CD4-positive, alpha-beta memory T cell (primary cell): ENCODE measurements at regions not wholly inside any gene's neighbourhood (a gene's known extent, or its start where the extent isn't known, plus 50 kb on each side); places are given as distances from the start of the nearest gene placed in this dataset.

Experiments used
- CTCF ChIA-PET: fragments of 350-600 bp; sonication (Branson Sonifier 250); formaldehyde crosslinking; loops from one replicate; lab custom pipeline; 2021; ENCODE audit warnings: inconsistent platforms; ENCODE audit not compliant: partially characterized antibody; lab: Charles Lee
- POLR2A ChIA-PET: fragments of 350-600 bp; sonication (Branson Sonifier 250); formaldehyde crosslinking; loops from one replicate; lab custom pipeline; 2021; ENCODE audit not compliant: partially characterized antibody; lab: Charles Lee
- DNase-seq, 5 donors: peaks; one replicate each; pipeline versions ENCODE4 v3.0.0 to v3.0.0-alpha.2; 2020 to 2022; ENCODE audit warnings: mixed read lengths in 1 of 5
- H3K27ac ChIP-seq: one replicate; pipeline ENCODE4 v1.7.0; 2013; ENCODE audit warnings: low read depth, low read length
- H3K27me3 ChIP-seq: 2 replicates; pipeline ENCODE4 v1.7.0; 2013; ENCODE audit warnings: mild to moderate bottlenecking, low read length, moderate library complexity; ENCODE audit not compliant: insufficient read depth
- H3K36me3 ChIP-seq: 2 replicates; pipeline ENCODE4 v1.7.0; 2013; ENCODE audit warnings: mild to moderate bottlenecking, low read length, moderate library complexity; ENCODE audit not compliant: insufficient read depth
- H3K4me1 ChIP-seq: 2 replicates; pipeline ENCODE4 v1.7.0; 2013; ENCODE audit warnings: mild to moderate bottlenecking, low read length, moderate library complexity; ENCODE audit not compliant: insufficient read depth
- H3K4me3 ChIP-seq, 2 donors: one replicate each; pipeline ENCODE4 v1.7.0; 2013; ENCODE audit warnings: low read length in 2 of 2, mild to moderate bottlenecking in 1 of 2
- H3K9me3 ChIP-seq, 2 donors: one replicate each; pipeline ENCODE4 v1.7.0; 2013; ENCODE audit warnings: low read length in 2 of 2, control low read depth in 1 of 2; ENCODE audit not compliant: control insufficient read depth in 1 of 2
- H3K27ac Mint-ChIP-seq, 7 donors: one replicate each; pipeline ENCODE4 v1.8.0; 2020 to 2021; ENCODE audit warnings: mixed read lengths in 7 of 7, mild to moderate bottlenecking in 6 of 7, inconsistent platforms in 3 of 7, moderate library complexity in 3 of 7
- H3K27me3 Mint-ChIP-seq, 2 donors: one replicate each; pipeline ENCODE4 v1.8.0; 2020 to 2021; ENCODE audit warnings: mixed read lengths in 2 of 2
- H3K36me3 Mint-ChIP-seq, 2 donors: one replicate each; pipeline ENCODE4 v1.8.0; 2020 to 2021; ENCODE audit warnings: mixed read lengths in 2 of 2, inconsistent platforms in 1 of 2, mild to moderate bottlenecking in 1 of 2
- H3K4me1 Mint-ChIP-seq, 4 donors: one replicate each; pipeline ENCODE4 v1.8.0; 2020 to 2021; ENCODE audit warnings: mixed read lengths in 4 of 4, mild to moderate bottlenecking in 1 of 4
- H3K4me3 Mint-ChIP-seq, 8 donors: one replicate each; pipeline ENCODE4 v1.8.0; 2020 to 2021; ENCODE audit warnings: mixed read lengths in 8 of 8, mild to moderate bottlenecking in 7 of 8, moderate library complexity in 6 of 8, inconsistent platforms in 3 of 8
- H3K9me3 Mint-ChIP-seq, 8 donors: one replicate each; pipeline ENCODE4 v1.8.0; 2020 to 2021; ENCODE audit warnings: mixed read lengths in 8 of 8, mild to moderate bottlenecking in 5 of 8, inconsistent platforms in 3 of 8, moderate library complexity in 1 of 8
- intact Hi-C: fragments of 100-400 bp; cut with micrococcal nuclease; formaldehyde crosslinking; loops from one replicate; pipeline ENCODE4 v1.15.1; 2023

DNA sequence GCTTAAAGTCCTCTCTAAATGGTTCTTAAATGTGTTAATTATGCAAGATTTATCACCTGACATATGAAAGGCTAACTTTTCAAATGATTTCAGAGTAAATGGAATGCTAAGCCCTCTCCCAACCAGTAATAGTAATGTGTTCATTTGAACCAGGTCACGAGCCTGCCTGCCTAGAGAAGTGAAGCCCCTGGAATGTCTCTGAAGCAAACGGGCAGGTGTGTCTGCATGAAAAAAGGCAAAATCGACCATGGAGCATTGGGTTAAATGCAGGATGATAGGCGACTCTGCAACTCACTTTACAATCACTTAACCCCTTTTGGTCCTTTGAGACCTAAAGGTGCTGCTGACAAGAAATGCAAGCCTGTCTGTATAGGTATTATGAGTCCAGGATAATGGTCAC lies 798.4 kb upstream of the ACVR2A start:
- Histone ChIP-seq H3K27me3 (no peaks in the 10 kb centered on the region), H3K4me1 (no peaks in the 10 kb centered on the region), H3K9me3 (no peaks in the 10 kb centered on the region), H3K36me3 (no peaks in the 10 kb centered on the region), H3K27ac (no peak overlapping the region), H3K4me3 (no peak overlapping the region)
- POLR2A ChIA-PET: no interaction called here
- peak overlapping the region in 1 of 7 donors; percentile 43 for H3K27ac Mint-ChIP-seq
- no peaks in the 10 kb centered on the region for H3K27me3 Mint-ChIP-seq
- H3K9me3 Mint-ChIP-seq: peaks cover 0 to 2% (median 0%) of the 10 kb centered on the region in 8 donors
- H3K36me3 Mint-ChIP-seq: no peaks in the 10 kb centered on the region
- intact Hi-C loops: no loop called here
- no peak for DNase-seq
- CTCF ChIA-PET: interaction anchor here (1.2 to 1.6 kb wide), 5 partner anchors 9 to 867 kb away, joined by 3 to 6 read pairs (median 3); no protein-coding TSS in a partner anchor
- no peak overlapping the region for H3K4me3 Mint-ChIP-seq
- H3K4me1 Mint-ChIP-seq: peaks cover 0 to 5% (median under 1%) of the 10 kb centered on the region in 4 donors

DNA sequence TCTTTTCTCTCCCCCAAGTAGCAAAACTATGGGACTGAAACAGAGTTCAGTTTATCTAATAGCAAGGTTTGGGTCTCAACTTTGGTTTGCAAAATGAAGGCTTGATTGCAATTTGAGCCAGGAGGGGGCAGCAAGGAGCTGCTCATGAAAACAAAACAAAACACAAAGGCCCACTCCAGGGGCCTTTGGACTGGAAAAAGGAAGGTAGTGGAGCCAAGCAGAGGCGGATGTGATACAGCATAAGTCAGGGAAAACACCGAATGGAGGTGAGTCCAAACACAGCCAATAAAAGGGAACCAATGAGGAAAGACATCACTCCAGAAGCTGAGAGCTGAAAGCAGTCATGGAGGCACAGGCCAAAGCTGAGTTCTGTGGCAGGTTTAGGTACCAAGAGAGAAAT lies 799.7 kb upstream of the ACVR2A start:
- no peak overlapping the region for H3K27ac ChIP-seq
- Mint-ChIP-seq H3K4me3 (no peak overlapping the region), H3K27me3 (no peaks in the 10 kb centered on the region), H3K27ac (peak overlapping the region in 3 of 7 donors; percentile 4 to 85 (median 74)), H3K36me3 (no peaks in the 10 kb centered on the region), H3K9me3 (peaks cover 0 to 2% (median 0%) of the 10 kb centered on the region in 8 donors), H3K4me1 (peaks cover 0 to 5% (median under 1%) of the 10 kb centered on the region in 4 donors)
- peak; percentile 8 to 37 (median 33) for DNase-seq
- H3K36me3 ChIP-seq: no peaks in the 10 kb centered on the region
- H3K9me3 ChIP-seq: no peaks in the 10 kb centered on the region
- ChIA-PET POLR2A (no interaction called here), CTCF (interaction anchor here (0.7 to 3.4 kb wide), 19 partner anchors 8 to 871 kb away, joined by 3 to 69 read pairs (median 3); no protein-coding TSS in a partner anchor)
- no peak overlapping the region for H3K4me3 ChIP-seq
- intact Hi-C loops: loop anchor here (1.0 kb wide), 2 partner anchors 287 to 866 kb away; no protein-coding TSS in a partner anchor
- H3K4me1 ChIP-seq: no peaks in the 10 kb centered on the region
- no peaks in the 10 kb centered on the region for H3K27me3 ChIP-seq

DNA sequence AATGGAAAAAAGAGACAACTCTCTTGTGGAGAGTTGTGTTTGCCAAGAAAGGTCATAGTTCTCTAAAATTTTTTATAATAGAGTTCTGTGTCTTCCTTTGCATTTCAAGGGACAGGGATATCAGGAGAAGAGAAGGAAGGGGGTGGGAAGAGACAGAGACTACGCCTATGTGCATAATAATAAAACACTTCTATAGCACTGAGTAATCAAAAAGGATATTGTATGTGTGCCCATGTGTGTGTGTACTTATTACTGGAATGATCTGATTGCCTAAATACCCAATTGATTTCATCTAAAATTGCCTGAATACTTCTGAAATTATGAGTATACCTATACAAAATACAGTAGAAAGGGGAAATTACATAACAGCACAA lies 803.7 kb upstream of the ACVR2A start:
- Histone ChIP-seq H3K36me3 (no peaks in the 10 kb centered on the region), H3K9me3 (no peaks in the 10 kb centered on the region), H3K27ac (no peak overlapping the region), H3K4me1 (no peaks in the 10 kb centered on the region), H3K27me3 (no peaks in the 10 kb centered on the region), H3K4me3 (no peak overlapping the region)
- ChIA-PET CTCF (interaction anchor here (1.1 to 2.2 kb wide), 2 partner anchors 42 to 870 kb away, joined by 3 to 6 read pairs; no protein-coding TSS in a partner anchor), POLR2A (interaction anchor here (0.6 kb wide), 1 partner anchor 8 kb away, joined by 3 read pairs; no protein-coding TSS in a partner anchor)
- no peak for DNase-seq
- H3K27ac Mint-ChIP-seq: no peak overlapping the region
- H3K4me1 Mint-ChIP-seq: peaks cover 0 to 11% (median 5%) of the 10 kb centered on the region in 4 donors
- H3K27me3 Mint-ChIP-seq: no peaks in the 10 kb centered on the region
- intact Hi-C loops: no loop called here
- no peaks in the 10 kb centered on the region for H3K36me3 Mint-ChIP-seq
- no peak overlapping the region for H3K4me3 Mint-ChIP-seq
- H3K9me3 Mint-ChIP-seq: peaks cover 0 to 2% (median 0%) of the 10 kb centered on the region in 8 donors

DNA sequence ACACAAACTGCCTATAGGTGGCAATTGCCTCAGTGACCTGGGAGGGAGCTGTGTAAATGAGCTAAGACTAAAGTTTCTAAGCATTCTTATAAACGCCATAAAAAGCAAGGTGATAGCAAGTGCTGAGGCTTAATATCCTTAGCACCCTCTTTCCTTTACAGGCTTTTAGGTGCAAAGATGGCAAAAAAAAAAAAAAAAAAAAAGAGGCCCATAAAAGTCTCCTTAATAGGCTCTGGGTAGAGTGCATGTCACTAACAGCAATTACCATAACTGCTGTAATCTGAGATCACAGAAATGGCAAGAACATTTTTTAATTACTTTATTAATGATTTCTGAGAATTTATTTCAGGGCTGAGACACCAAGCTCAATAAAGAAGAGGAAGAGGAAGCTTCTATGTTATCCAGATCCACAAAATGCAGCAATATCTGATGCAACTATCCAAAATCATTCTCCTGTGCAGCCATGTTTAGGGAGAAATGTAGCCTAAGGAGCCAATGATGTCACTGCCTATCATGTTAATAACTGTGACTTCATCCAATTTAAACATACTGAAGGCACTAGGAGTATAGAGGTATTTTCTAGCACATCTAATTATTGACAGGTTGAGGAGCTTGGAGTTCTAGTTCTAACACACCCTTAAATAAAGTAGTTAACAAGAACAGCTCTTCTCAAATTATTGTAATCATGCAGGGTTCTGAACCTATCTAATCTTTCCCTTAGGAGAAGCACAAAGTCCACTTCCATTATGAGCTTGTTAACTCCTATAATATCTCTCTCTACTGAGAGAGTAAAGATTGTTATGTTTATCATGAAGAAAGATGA lies 804.3 kb upstream of the ACVR2A start:
- ChIA-PET CTCF (interaction anchor here (0.7 to 2.2 kb wide), 4 partner anchors 18 to 871 kb away, joined by 3 to 6 read pairs (median 3); no protein-coding TSS in a partner anchor), POLR2A (interaction anchor here (0.6 kb wide), 1 partner anchor 8 kb away, joined by 3 read pairs; no protein-coding TSS in a partner anchor)
- no peak overlapping the region for H3K4me3 ChIP-seq
- H3K27me3 ChIP-seq: no peaks in the 10 kb centered on the region
- no peak overlapping the region for H3K4me3 Mint-ChIP-seq
- H3K4me1 Mint-ChIP-seq: peaks cover 0 to 11% (median 5%) of the 10 kb centered on the region in 4 donors
- no peaks in the 10 kb centered on the region for H3K9me3 ChIP-seq
- H3K27ac ChIP-seq: no peak overlapping the region
- intact Hi-C loops: no loop called here
- H3K36me3 ChIP-seq: no peaks in the 10 kb centered on the region
- no peaks in the 10 kb centered on the region for H3K27me3 Mint-ChIP-seq
- DNase-seq: no peak
- H3K4me1 ChIP-seq: no peaks in the 10 kb centered on the region
- H3K27ac Mint-ChIP-seq: no peak overlapping the region
- no peaks in the 10 kb centered on the region for H3K9me3 Mint-ChIP-seq
- H3K36me3 Mint-ChIP-seq: no peaks in the 10 kb centered on the region

DNA sequence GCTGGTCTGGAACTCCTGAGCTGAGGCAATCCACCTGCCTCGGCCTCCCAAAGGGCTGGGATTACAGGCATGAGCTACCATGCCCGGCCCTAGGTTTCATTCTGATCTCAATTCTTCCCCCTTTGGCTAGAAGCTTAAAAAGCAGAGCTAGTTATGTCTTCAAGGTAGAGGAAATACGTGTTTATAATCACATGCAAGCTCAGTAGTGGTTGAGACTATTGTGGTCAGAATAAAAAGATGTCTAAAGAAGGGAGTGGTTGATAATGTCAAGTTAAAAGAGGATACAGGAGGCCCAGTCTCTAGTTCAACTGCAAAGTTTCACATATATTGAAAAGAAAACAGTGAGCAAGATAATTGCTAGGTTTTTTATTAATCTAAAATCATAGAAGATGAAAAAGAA lies 807.8 kb upstream of the ACVR2A start:
- no peaks in the 10 kb centered on the region for H3K9me3 ChIP-seq
- H3K27me3 ChIP-seq: no peaks in the 10 kb centered on the region
- Mint-ChIP-seq H3K4me1 (peaks cover 0 to 6% (median 4%) of the 10 kb centered on the region in 4 donors), H3K36me3 (no peaks in the 10 kb centered on the region), H3K27ac (peak overlapping the region in 4 of 7 donors; percentile 19 to 76 (median 38)), H3K9me3 (no peaks in the 10 kb centered on the region), H3K4me3 (peak overlapping the region in 3 of 8 donors; percentile 3 to 4 (median 4)), H3K27me3 (no peaks in the 10 kb centered on the region)
- H3K27ac ChIP-seq: no peak overlapping the region
- intact Hi-C loops: no loop called here
- H3K36me3 ChIP-seq: no peaks in the 10 kb centered on the region
- ChIA-PET CTCF (interaction anchor here (0.9 kb wide), 1 partner anchor 9 kb away, joined by 3 read pairs; no protein-coding TSS in a partner anchor), POLR2A (no interaction called here)
- H3K4me1 ChIP-seq: no peaks in the 10 kb centered on the region
- DNase-seq: peak in 4 of 5 donors; percentile 4 to 26 (median 16)
- H3K4me3 ChIP-seq: no peak overlapping the region

- peaks cover 0 to 6% (median 4%) of the 10 kb centered on the region in 4 donors for H3K4me1 Mint-ChIP-seq
- no peak overlapping the region for H3K27ac Mint-ChIP-seq
- H3K9me3 Mint-ChIP-seq: no peaks in the 10 kb centered on the region
- Histone ChIP-seq H3K36me3 (no peaks in the 10 kb centered on the region), H3K27me3 (no peaks in the 10 kb centered on the region), H3K4me1 (no peaks in the 10 kb centered on the region), H3K4me3 (no peak overlapping the region), H3K9me3 (no peaks in the 10 kb centered on the region), H3K27ac (no peak overlapping the region)
- DNase-seq: no peak
- intact Hi-C loops: no loop called here
- ChIA-PET POLR2A (no interaction called here), CTCF (no interaction called here)
- H3K36me3 Mint-ChIP-seq: no peaks in the 10 kb centered on the region
- H3K4me3 Mint-ChIP-seq: no peak overlapping the region
- H3K27me3 Mint-ChIP-seq: peaks cover 3 to 8% of the 10 kb centered on the region in 2 donors
Measured at GRCh38 chr2:147033044-147033443, 811.8 kb upstream of the ACVR2A start.

DNA sequence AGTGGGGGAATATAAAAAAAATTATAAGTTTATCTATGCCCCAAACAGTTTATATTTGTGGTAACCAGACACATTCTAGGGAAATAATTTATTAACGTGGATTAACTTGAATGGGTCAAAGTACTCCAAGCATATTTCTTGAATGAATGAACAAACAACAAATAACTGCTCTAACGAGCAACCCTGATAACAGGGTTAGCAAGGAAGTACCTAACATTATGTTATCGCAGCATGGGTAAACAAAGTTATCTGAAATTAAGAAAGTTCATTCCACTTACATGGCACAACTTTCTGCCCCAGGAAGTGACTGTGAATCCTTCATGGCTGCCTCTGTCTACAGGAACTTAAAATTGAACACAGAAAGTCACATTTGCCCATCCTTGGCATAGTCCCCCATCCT lies 812.9 kb upstream of the ACVR2A start:
- no peak overlapping the region for H3K27ac ChIP-seq
- no peaks in the 10 kb centered on the region for H3K27me3 ChIP-seq
- no peak for DNase-seq
- H3K4me1 Mint-ChIP-seq: peaks cover 0 to 3% (median 2%) of the 10 kb centered on the region in 4 donors
- H3K9me3 Mint-ChIP-seq: peaks cover 0 to 4% (median 0%) of the 10 kb centered on the region in 8 donors
- no peaks in the 10 kb centered on the region for H3K9me3 ChIP-seq
- no peak overlapping the region for H3K4me3 ChIP-seq
- POLR2A ChIA-PET: no interaction called here
- CTCF ChIA-PET: interaction anchor here (2.1 kb wide), 1 partner anchor 13 kb away, joined by 8 read pairs; no protein-coding TSS in a partner anchor
- H3K27ac Mint-ChIP-seq: no peak overlapping the region
- no peaks in the 10 kb centered on the region for H3K4me1 ChIP-seq
- no peaks in the 10 kb centered on the region for H3K36me3 Mint-ChIP-seq
- no peaks in the 10 kb centered on the region for H3K36me3 ChIP-seq
- intact Hi-C loops: no loop called here
- peaks cover 3 to 8% of the 10 kb centered on the region in 2 donors for H3K27me3 Mint-ChIP-seq
- no peak overlapping the region for H3K4me3 Mint-ChIP-seq
